ENCODE measurements at regions not wholly inside any gene's neighbourhood (a gene's known extent, or its start where the extent isn't known, plus 50 kb on each side); places are given as distances from the start of the nearest gene placed in this dataset.
"Not testable (repeated sequence)": the region's sequence is repeated elsewhere in the genome, so short reads cannot be mapped to it uniquely, and the experiment has no call there.

- no peak for DNase-seq (ENCODE audit: low read depth in 3 of 3, low spot score in 2 of 3)
These were observed 601.6 kb upstream of the USP24 start for GRCh38 chr1:55816456-55817426.

DNA sequence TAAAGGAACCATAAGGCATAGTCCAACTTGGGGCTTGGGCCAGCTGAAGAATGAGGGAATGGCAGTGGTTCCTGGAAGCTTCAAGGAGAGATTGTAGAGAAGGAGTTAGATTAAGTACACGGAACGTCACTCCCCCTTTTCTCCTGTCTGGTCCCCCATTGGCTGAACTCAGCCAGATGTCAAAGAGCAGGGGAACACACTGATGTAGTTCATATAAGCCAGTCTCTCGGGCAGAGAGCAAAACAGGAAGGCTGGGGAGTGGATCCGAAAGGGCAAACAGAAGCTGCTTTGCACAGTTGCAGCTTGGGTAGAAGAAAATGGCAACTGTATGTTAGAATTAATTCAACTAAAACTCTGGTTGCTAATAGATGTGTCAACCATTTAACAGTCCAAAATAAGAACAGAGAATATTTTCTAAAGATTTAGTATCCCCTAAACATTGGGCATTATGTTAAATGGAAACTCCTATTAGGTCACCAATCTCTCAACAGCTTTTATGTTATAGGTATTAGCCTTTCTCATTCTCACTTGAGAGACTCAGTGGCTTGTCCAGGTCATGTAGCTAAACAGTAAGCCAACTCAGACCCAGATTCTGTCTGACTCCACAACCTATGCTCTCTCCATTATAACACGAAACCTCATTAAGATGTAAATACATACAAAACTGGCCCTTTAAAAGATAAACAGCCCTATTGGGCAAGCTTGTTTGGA lies 600.7 kb upstream of the USP24 start:
- DNase-seq (ENCODE audit: low read depth in 3 of 3, low spot score in 2 of 3) = no peak

GRCh38 chr1:55814967-55815366 lies 599.8 kb upstream of the USP24 start:
- DNase-seq (ENCODE audit: low read depth in 3 of 3, low spot score in 2 of 3) = no peak

- DNase-seq (ENCODE audit: low read depth in 3 of 3, low spot score in 2 of 3) = no peak
These were observed 598.5 kb upstream of the USP24 start for GRCh38 chr1:55813618-55814017.

DNA sequence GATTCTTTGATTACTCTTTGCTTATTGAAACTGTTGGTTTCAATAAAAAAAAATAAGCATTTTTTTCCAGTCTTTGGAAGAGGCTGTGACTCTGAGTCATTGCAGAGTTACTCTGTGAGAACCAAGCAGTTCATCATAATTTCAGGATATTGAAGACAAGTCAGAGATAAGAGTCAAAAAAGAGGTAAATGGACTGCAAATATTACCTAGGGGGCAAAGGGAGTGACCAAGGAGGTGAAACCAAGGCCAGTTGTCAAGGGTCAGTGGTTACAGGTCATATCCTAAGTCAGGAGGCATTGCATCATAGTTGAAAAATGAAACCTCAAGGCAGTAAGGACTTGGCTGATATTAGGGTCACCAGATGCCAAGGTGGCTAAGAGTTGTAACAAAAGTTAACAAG lies 597.1 kb upstream of the USP24 start:
- no peak for DNase-seq (ENCODE audit: low read depth in 3 of 3, low spot score in 2 of 3)

GRCh38 chr1:55808263-55808662 lies 593.1 kb upstream of the USP24 start:
- no peak for DNase-seq (ENCODE audit: low read depth in 3 of 3, low spot score in 2 of 3)

DNA sequence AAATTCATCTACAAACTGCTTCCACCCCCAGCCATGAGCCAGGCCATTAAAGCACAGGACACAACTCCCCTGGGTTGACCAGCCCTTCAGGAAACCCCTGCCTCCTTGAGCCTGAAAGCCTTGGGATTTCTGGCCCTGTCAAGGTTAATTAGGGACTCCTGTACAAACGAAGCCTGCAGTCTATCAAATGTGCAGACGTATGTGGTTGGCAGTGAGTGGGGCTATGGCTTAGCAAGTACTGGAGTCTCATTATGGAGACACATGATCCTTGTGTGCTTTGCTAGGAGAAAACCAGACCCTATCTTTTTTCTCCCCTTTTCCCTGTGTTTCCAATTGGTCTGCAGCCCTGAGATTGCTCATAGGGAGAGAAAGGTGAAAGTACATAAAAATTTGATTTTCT lies 588.3 kb upstream of the USP24 start:
- DNase-seq (ENCODE audit: low read depth in 3 of 3, low spot score in 2 of 3) = no peak

- DNase-seq (ENCODE audit: low read depth in 3 of 3, low spot score in 2 of 3) = no peak
These were observed 586.3 kb upstream of the USP24 start for GRCh38 chr1:55801481-55801880.

DNA sequence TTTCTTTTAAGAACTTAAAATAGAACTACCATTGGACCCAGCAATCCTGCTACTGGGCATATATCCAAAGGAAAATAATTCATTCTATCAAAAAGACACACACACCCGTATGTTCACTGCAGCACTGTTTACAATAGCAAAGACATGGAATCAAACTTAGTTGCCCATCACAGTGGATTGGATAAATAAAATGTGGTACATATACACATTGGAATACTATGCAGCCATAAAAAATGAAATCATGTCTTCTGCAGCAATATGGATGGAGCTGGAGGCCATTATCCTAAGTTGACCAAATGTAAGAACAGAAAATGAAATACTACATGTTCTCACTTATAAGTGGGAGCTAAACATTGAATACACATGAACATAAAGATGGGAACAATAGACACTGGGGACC lies 585.3 kb upstream of the USP24 start:
- DNase-seq (ENCODE audit: low read depth in 3 of 3, low spot score in 2 of 3) = no peak

- DNase-seq (ENCODE audit: low read depth in 3 of 3, low spot score in 2 of 3) = no peak
These were observed 578.7 kb upstream of the USP24 start for GRCh38 chr1:55793856-55794255.

DNA sequence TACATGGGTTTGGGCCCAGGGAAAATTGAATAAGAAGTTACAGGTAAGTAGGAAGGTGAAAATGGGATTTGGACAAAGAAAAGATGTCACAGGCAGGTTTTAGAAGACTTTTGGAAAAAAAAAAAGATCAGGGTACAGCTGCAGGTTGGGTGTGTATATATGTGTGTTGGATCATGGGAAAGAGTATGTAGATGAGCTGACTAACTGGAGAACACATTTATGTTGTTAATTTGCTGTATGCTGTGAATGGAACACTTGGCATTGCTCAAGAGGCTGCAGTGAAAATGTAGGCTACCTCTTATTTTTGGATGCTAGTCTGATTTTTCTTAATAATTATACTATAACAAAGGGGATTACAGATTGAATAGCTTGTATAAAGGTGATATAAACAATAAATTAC lies 577.7 kb upstream of the USP24 start:
- DNase-seq (ENCODE audit: low read depth in 3 of 3, low spot score in 2 of 3) = no peak

GRCh38 chr1:55789466-55789865 lies 574.3 kb upstream of the USP24 start:
- DNase-seq (ENCODE audit: low read depth in 3 of 3, low spot score in 2 of 3) = no peak

DNA sequence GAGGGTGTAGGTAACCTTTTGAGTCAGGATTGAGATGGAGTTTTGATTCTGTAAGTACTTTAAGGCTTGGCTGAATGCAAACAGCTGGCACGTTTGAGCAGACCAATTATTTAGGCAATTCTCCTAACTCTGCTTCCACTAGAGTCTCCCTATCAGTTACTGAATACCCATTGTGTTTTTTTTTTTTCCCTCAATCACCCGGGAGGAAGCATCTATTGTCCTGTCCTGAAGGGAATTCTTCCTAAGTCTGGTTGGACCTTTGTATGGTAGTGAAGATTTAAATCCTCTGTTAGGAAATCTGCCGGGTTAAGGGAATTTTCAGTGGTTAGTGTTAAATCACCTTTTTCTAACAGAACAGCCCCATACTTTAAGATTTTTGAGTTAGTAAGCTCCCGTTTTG lies 571.2 kb upstream of the USP24 start:
- DNase-seq (ENCODE audit: low read depth in 3 of 3, low spot score in 2 of 3) = no peak

DNA sequence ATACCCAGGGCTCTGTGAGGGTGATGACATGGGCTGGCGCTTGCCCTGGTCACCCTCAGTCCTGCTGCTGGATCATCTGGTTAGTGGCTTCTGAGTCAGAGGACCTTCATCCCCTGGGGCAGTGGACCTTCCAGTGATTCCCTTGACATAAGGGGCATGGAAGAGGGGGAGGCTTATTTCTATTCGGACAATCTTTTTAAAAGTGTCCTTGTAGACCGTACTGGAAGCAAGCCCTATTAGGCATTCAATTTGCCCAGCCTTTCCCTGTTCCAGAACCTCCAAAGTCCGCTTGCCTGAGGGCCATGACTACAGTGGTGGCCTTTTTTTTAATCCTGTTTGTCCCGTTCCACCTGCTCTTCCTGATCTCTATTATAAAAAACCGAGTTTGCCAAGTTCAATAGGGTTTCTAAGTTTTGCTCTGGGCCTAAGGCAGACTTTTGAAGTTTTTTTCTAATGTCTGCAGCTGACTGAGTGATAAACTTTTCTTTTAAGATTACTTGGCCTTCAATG lies 569.8 kb upstream of the USP24 start:
- DNase-seq (ENCODE audit: low read depth in 3 of 3, low spot score in 2 of 3) = not testable (repeated sequence)

DNA sequence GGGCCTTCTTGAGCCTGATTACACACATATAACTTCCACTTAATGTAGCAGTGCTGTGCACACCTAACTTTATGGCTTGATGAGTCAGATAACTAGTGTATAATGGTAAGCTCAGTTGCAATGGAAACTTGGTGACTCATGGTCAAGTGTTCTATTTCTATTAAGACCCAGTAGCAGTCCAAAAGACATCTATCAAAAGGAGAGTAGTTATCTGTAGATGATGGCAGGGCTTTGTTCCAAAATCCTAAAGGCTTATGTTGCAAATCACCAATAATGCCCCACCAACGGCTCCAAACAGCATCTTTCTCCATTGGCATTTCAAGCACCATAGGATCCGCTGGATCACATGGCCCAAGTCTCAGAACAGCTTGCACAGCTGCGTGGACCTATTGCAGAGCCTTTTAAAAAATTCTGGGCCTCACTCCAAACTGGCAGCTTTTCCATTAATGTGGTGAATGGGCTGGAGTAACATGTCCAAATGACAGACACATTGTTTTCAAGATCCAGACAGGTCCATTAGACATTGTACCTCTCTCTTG lies 566.8 kb upstream of the USP24 start:
- DNase-seq (ENCODE audit: low read depth in 3 of 3, low spot score in 2 of 3) = no peak

DNA sequence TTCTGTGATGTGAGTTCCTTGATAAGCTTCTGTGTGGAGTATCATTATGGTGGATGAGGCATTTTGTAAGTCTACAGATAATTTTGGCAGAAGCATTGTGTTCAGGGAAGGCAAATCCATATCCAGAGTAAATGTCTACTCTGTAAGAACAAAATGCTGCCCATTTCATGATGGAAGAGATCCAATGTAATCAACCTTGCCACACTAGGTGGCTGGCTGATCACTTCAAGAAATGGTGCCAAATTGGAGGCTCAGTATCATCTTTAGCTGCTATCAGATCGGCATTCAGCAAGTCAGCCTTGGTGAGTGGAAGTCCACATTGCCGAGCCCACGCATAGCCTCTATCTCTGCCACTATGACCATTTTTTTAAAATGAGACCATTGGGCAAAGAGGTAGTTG lies 565.8 kb upstream of the USP24 start:
- no peak for DNase-seq (ENCODE audit: low read depth in 3 of 3, low spot score in 2 of 3)

- DNase-seq (ENCODE audit: low read depth in 3 of 3, low spot score in 2 of 3) = no peak
These were observed 562.4 kb upstream of the USP24 start for GRCh38 chr1:55777545-55777944.

DNA sequence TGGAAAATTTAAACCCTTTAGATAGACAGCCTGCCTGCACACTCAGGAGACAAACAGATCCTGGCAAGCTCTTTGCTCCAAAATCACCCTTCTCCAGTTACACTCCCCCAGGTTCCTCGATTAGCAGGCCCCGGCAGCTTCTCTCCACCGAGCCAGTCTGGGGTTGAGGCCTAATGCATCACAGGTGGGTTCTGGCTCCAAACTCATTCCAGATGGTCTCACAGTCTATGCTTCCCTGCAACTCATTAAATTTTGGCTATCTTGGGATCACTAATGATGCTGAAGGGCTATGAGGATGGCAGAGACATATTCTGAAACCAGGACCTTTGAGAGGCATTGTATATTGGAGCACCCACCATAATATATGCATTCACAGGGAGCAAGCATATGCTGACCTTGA lies 559.8 kb upstream of the USP24 start:
- no peak for DNase-seq (ENCODE audit: low read depth in 3 of 3, low spot score in 2 of 3)

- no peak for DNase-seq (ENCODE audit: low read depth in 3 of 3, low spot score in 2 of 3)
These were observed 559.3 kb upstream of the USP24 start for GRCh38 chr1:55774446-55774845.

- no peak for DNase-seq (ENCODE audit: low read depth in 3 of 3, low spot score in 2 of 3)
These were observed 558.2 kb upstream of the USP24 start for GRCh38 chr1:55773211-55773940.

Measured in right renal cortex interstitium (tissue), 3 donors.